Choroid plexus epithelial cell (primary cell): ENCODE measurements at regions not wholly inside any gene's neighbourhood (a gene's known extent, or its start where the extent isn't known, plus 50 kb on each side); places are given as distances from the start of the nearest gene placed in this dataset.

Experiments used
- DNase-seq: peaks from one replicate; pipeline ENCODE4 v3.0.0-alpha.2; 2010; ENCODE audit warnings: low read depth
- H3K4me3 ChIP-seq: 2 replicates; pipeline ENCODE4 v1.5.1; 2011; ENCODE audit warnings: low read depth, mild to moderate bottlenecking, control low read depth, low read length, moderate library complexity
- CTCF ChIP-seq: conservative IDR thresholded peaks from 2 replicates; pipeline ENCODE4 v1.5.1; 2011; ENCODE audit warnings: low read depth, mild to moderate bottlenecking, control low read depth, inconsistent platforms, low read length, moderate library complexity

GRCh38 chr6:102407886-102408741 is 1014.6 kb downstream of the GRIK2 start:
- no peak overlapping the region for H3K4me3 ChIP-seq
- no peak for DNase-seq
- no peak for TF ChIP-seq CTCF

GRCh38 chr6:102405860-102406259 is 1012.4 kb downstream of the GRIK2 start:
- H3K4me3 ChIP-seq = no peak overlapping the region
- DNase-seq = no peak
- no peak for TF ChIP-seq CTCF

GRCh38 chr6:102402635-102403329 is 1009.3 kb downstream of the GRIK2 start:
- H3K4me3 ChIP-seq = no peak overlapping the region
- DNase-seq = no peak
- TF ChIP-seq CTCF = no peak

GRCh38 chr6:102398788-102399390 is 1005.4 kb downstream of the GRIK2 start:
- H3K4me3 ChIP-seq = no peak overlapping the region
- TF ChIP-seq CTCF = no peak
- DNase-seq = no peak

- no peak overlapping the region for H3K4me3 ChIP-seq
- DNase-seq = no peak
- no peak for TF ChIP-seq CTCF
Measured at GRCh38 chr6:102390541-102390940, 997.0 kb downstream of the GRIK2 start.

GRCh38 chr6:102389994-102390393 is 996.5 kb downstream of the GRIK2 start:
- TF ChIP-seq CTCF = no peak
- DNase-seq = no peak
- H3K4me3 ChIP-seq = no peak overlapping the region
